Loucy (cell line): ENCODE measurements at regions not wholly inside any gene's neighbourhood (a gene's known extent, or its start where the extent isn't known, plus 50 kb on each side); places are given as distances from the start of the nearest gene placed in this dataset.

Experiments used
- H2AFZ ChIP-seq: fragments of 200-600 bp; sonication (generic); 2 replicates; pipeline ENCODE4 v1.6.0; 2016; ENCODE audit warnings: antibody characterized with exemption, mild to moderate bottlenecking, low read length, moderate library complexity
- H3F3A ChIP-seq: fragments of 200-600 bp; 2 replicates; pipeline ENCODE4 v1.6.0; 2016; ENCODE audit warnings: antibody characterized with exemption, low read depth, mild to moderate bottlenecking
- H3K27me3 ChIP-seq: fragments of 200-600 bp; sonication (generic); 2 replicates; pipeline ENCODE4 v1.6.1; 2014; ENCODE audit warnings: low read length, mild to moderate bottlenecking; ENCODE audit not compliant: insufficient read depth, poor library complexity, severe bottlenecking
- H3K36me3 ChIP-seq: fragments of 200-600 bp; sonication (generic); 2 replicates; pipeline ENCODE4 v1.6.1; 2016; ENCODE audit warnings: low read length; ENCODE audit not compliant: insufficient read depth
- H3K4me1 ChIP-seq: fragments of 200-600 bp; sonication (generic); 2 replicates; pipeline ENCODE4 v1.5.1; 2014; ENCODE audit warnings: low read length, mild to moderate bottlenecking; ENCODE audit not compliant: insufficient read depth, poor library complexity, severe bottlenecking
- H3K4me2 ChIP-seq: fragments of 200-600 bp; sonication (generic); 2 replicates; pipeline ENCODE4 v1.6.0; 2014; ENCODE audit warnings: antibody characterized with exemption, low read length, low read depth, mild to moderate bottlenecking; ENCODE audit not compliant: poor library complexity, severe bottlenecking
- H3K4me3 ChIP-seq: fragments of 200-600 bp; sonication (generic); 2 replicates; pipeline ENCODE4 v1.5.1; 2014; ENCODE audit warnings: low read length, mild to moderate bottlenecking, mixed read lengths; ENCODE audit not compliant: poor library complexity, severe bottlenecking
- H3K79me2 ChIP-seq: fragments of 200-600 bp; sonication (generic); 2 replicates; pipeline ENCODE4 v1.6.1; 2014; ENCODE audit warnings: low read length; ENCODE audit not compliant: insufficient read depth
- H3K9ac ChIP-seq: fragments of 200-600 bp; sonication (generic); 2 replicates; pipeline ENCODE4 v1.6.0; 2014; ENCODE audit warnings: mild to moderate bottlenecking, low read depth, low read length, moderate library complexity; ENCODE audit not compliant: poor library complexity, severe bottlenecking
- H3K9me2 ChIP-seq: fragments of 200-600 bp; sonication (generic); replicated peaks from 2 replicates; pipeline ENCODE4 v1.6.1; 2016; ENCODE audit warnings: low read depth, low read length, mixed read lengths
- H3K9me3 ChIP-seq: fragments of 200-600 bp; sonication (generic); 2 replicates; pipeline ENCODE4 v1.6.1; 2014; ENCODE audit warnings: mild to moderate bottlenecking, antibody characterized with exemption, low read length, low read depth; ENCODE audit not compliant: insufficient read depth
- H4K20me1 ChIP-seq: fragments of 200-600 bp; sonication (generic); 2 replicates; pipeline ENCODE4 v1.6.0; 2014; ENCODE audit warnings: antibody characterized with exemption, low read length, mild to moderate bottlenecking; ENCODE audit not compliant: insufficient read depth, poor library complexity, severe bottlenecking
- CTCF ChIP-seq: fragments of 200-600 bp; sonication (generic); conservative IDR thresholded peaks from 2 replicates; pipeline ENCODE4 v1.5.1; 2014; ENCODE audit warnings: mild to moderate bottlenecking, antibody characterized with exemption, low read length
- EZH2phosphoT487 ChIP-seq: fragments of 200-600 bp; IDR thresholded peaks from 2 replicates; pipeline ENCODE4 v1.6.1; 2018; ENCODE audit warnings: antibody characterized with exemption, mild to moderate bottlenecking, moderate library complexity, borderline replicate concordance

GRCh38 chr9:126216826-126217225 lies 109.8 kb upstream of the MVB12B start:
- H3K36me3 ChIP-seq: no peaks in the 10 kb centered on the region

GRCh38 chr9:126217250-126217653 lies 109.4 kb upstream of the MVB12B start:
- H3K9ac ChIP-seq: peak overlapping the region; percentile 37

More at GRCh38 chr9:126216826-126217225, 109.8 kb upstream of the MVB12B start:
- Histone ChIP-seq H4K20me1 (no peaks in the 10 kb centered on the region), H3K4me3 (peak overlapping the region; percentile 44), H3F3A (0 out of 2 replicates have a peak, but pooled peaks cover 6% of the 10 kb centered on the region), H3K4me1 (peaks cover 29% of the 10 kb centered on the region), H2AFZ (no peak overlapping the region), H3K79me2 (no peaks in the 10 kb centered on the region), H3K9me2 (no peaks in the 10 kb centered on the region), H3K9me3 (0 out of 2 replicates have a peak, but pooled peaks cover 3% of the 10 kb centered on the region), H3K27me3 (no peaks in the 10 kb centered on the region), H3K4me2 (peak overlapping the region; percentile 65), H3K9ac (no peak overlapping the region)
- TF ChIP-seq EZH2phosphoT487 (no peak), CTCF (no peak)

GRCh38 chr9:126217797-126218196 lies 108.8 kb upstream of the MVB12B start:
- Histone ChIP-seq H3K4me1 (peaks cover 29% of the 10 kb centered on the region), H3K79me2 (no peaks in the 10 kb centered on the region), H3K4me3 (peak overlapping the region; percentile 44), H3K36me3 (no peaks in the 10 kb centered on the region), H2AFZ (peak overlapping the region; percentile 75), H4K20me1 (no peaks in the 10 kb centered on the region), H3K9ac (peak overlapping the region; percentile 37), H3K9me2 (no peaks in the 10 kb centered on the region), H3K9me3 (0 out of 2 replicates have a peak, but pooled peaks cover 3% of the 10 kb centered on the region), H3K4me2 (peak overlapping the region; percentile 65), H3K27me3 (no peaks in the 10 kb centered on the region), H3F3A (0 out of 2 replicates have a peak, but pooled peaks cover 6% of the 10 kb centered on the region)
- no peak for TF ChIP-seq EZH2phosphoT487
- no peak for TF ChIP-seq CTCF

More at GRCh38 chr9:126217250-126217653, 109.4 kb upstream of the MVB12B start:
- no peaks in the 10 kb centered on the region for H3K9me2 ChIP-seq
- TF ChIP-seq CTCF: no peak
- TF ChIP-seq EZH2phosphoT487: no peak
- H3K27me3 ChIP-seq: no peaks in the 10 kb centered on the region
- 0 out of 2 replicates have a peak, but pooled peaks cover 6% of the 10 kb centered on the region for H3F3A ChIP-seq
- H3K9me3 ChIP-seq: 0 out of 2 replicates have a peak, but pooled peaks cover 3% of the 10 kb centered on the region
- no peaks in the 10 kb centered on the region for H4K20me1 ChIP-seq
- peaks cover 29% of the 10 kb centered on the region for H3K4me1 ChIP-seq
- H3K79me2 ChIP-seq: no peaks in the 10 kb centered on the region
- no peaks in the 10 kb centered on the region for H3K36me3 ChIP-seq
- H3K4me2 ChIP-seq: peak overlapping the region; percentile 65
- H3K4me3 ChIP-seq: peak overlapping the region; percentile 44
- H2AFZ ChIP-seq: peak overlapping the region; percentile 75
